Central memory CD8-positive, alpha-beta T cell (primary cell): ENCODE measurements at regions not wholly inside any gene's neighbourhood (a gene's known extent, or its start where the extent isn't known, plus 50 kb on each side); places are given as distances from the start of the nearest gene placed in this dataset.
"Not testable (repeated sequence)": the region's sequence is repeated elsewhere in the genome, so short reads cannot be mapped to it uniquely, and the experiment has no call there.

Experiments used
- ATAC-seq: fragments of 150-1000 bp; cut with Tn5 transposase; replicated peaks from 2 replicates; pipeline ENCODE4 v1.10.0; 2022; ENCODE audit warnings: mild to moderate bottlenecking, moderate FRiP score, moderate number of reproducible peaks; ENCODE audit not compliant: poor library complexity, severe bottlenecking; ENCODE audit errors: extremely low read depth
- DNase-seq, 2 donors: peaks; one replicate each; pipeline ENCODE4 v3.0.0; 2021; ENCODE audit warnings: low spot score in 2 of 2
- H3K27ac Mint-ChIP-seq: one replicate; pipeline ENCODE4 v1.8.0; 2022; ENCODE audit warnings: low read depth, mild to moderate bottlenecking, moderate library complexity, mixed read lengths
- H3K27me3 Mint-ChIP-seq: one replicate; pipeline ENCODE4 v1.8.0; 2022; ENCODE audit warnings: mixed read lengths
- H3K36me3 Mint-ChIP-seq: one replicate; pipeline ENCODE4 v1.8.0; 2022; ENCODE audit warnings: mild to moderate bottlenecking, moderate library complexity, mixed read lengths; ENCODE audit not compliant: insufficient read depth
- H3K4me1 Mint-ChIP-seq: one replicate; pipeline ENCODE4 v1.8.0; 2022; ENCODE audit warnings: mixed read lengths
- H3K4me3 Mint-ChIP-seq: one replicate; pipeline ENCODE4 v1.8.0; 2022; ENCODE audit warnings: mild to moderate bottlenecking, moderate library complexity, mixed read lengths
- H3K9me3 Mint-ChIP-seq: one replicate; pipeline ENCODE4 v1.8.0; 2022; ENCODE audit warnings: mixed read lengths

GRCh38 chr10:22060984-22061383 is 57.5 kb upstream of the DNAJC1 start:
- H3K4me3 Mint-ChIP-seq, H3K36me3 Mint-ChIP-seq, ATAC-seq, H3K27ac Mint-ChIP-seq, H3K9me3 Mint-ChIP-seq: not testable (repeated sequence)
- H3K4me1 Mint-ChIP-seq = peaks cover 11% of the 10 kb centered on the region
- peak in 1 of 2 donors; percentile 34 for DNase-seq
- peaks cover 38% of the 10 kb centered on the region for H3K27me3 Mint-ChIP-seq

GRCh38 chr10:22058201-22058600 is 54.7 kb upstream of the DNAJC1 start:
- H3K27me3 Mint-ChIP-seq = peaks cover 30% of the 10 kb centered on the region
- no peak for ATAC-seq
- peaks cover 1% of the 10 kb centered on the region for H3K9me3 Mint-ChIP-seq
- no peak overlapping the region for H3K27ac Mint-ChIP-seq
- no peak for DNase-seq
- no peak overlapping the region for H3K4me3 Mint-ChIP-seq
- H3K36me3 Mint-ChIP-seq = no peaks in the 10 kb centered on the region
- peaks cover 16% of the 10 kb centered on the region for H3K4me1 Mint-ChIP-seq

- Mint-ChIP-seq H3K9me3 (no peaks in the 10 kb centered on the region), H3K27me3 (peaks cover 27% of the 10 kb centered on the region), H3K4me1 (peaks cover 5% of the 10 kb centered on the region), H3K4me3 (no peak overlapping the region), H3K36me3 (peaks cover 1% of the 10 kb centered on the region), H3K27ac (no peak overlapping the region)
- ATAC-seq (no peak), DNase-seq (no peak)
Observed at GRCh38 chr10:22054961-22055360, 51.4 kb upstream of the DNAJC1 start.
